Calu3 (cell line): ENCODE measurements at regions not wholly inside any gene's neighbourhood (a gene's known extent, or its start where the extent isn't known, plus 50 kb on each side); places are given as distances from the start of the nearest gene placed in this dataset.

ENCODE experiments used
- BruUV-seq: library from RNA; stranded (reverse); fragments of 400-500 nt; replicated peaks from 2 replicates; lab custom pipeline; 2021; lab: Mats Ljungman, UMichigan
- CTCF ChIA-PET: fragments of 300-600 bp; sonication (Branson Sonifier 250); formaldehyde crosslinking; loops from one replicate; lab custom pipeline; 2022; ENCODE audit warnings: antibody characterized with exemption; lab: Charles Lee
- DNase-seq: peaks from one replicate; pipeline ENCODE4 v3.0.0; 2022
- H3K27ac Mint-ChIP-seq: one replicate; pipeline ENCODE4 v1.8.0; 2022; ENCODE audit warnings: mixed read lengths; ENCODE audit not compliant: unreplicated experiment
- H3K27me3 Mint-ChIP-seq: one replicate; pipeline ENCODE4 v1.8.0; 2022; ENCODE audit warnings: mixed read lengths; ENCODE audit not compliant: unreplicated experiment
- H3K36me3 Mint-ChIP-seq: one replicate; pipeline ENCODE4 v1.8.0; 2022; ENCODE audit warnings: mild to moderate bottlenecking, moderate library complexity, mixed read lengths; ENCODE audit not compliant: insufficient read depth, unreplicated experiment
- H3K4me1 Mint-ChIP-seq: one replicate; pipeline ENCODE4 v1.8.0; 2022; ENCODE audit warnings: mild to moderate bottlenecking, low read depth, mixed read lengths; ENCODE audit not compliant: unreplicated experiment
- H3K4me3 Mint-ChIP-seq: one replicate; pipeline ENCODE4 v1.8.0; 2022; ENCODE audit warnings: mild to moderate bottlenecking, low read depth, moderate library complexity, mixed read lengths; ENCODE audit not compliant: unreplicated experiment
- H3K9me3 Mint-ChIP-seq: one replicate; pipeline ENCODE4 v1.8.0; 2022; ENCODE audit warnings: low read depth, mixed read lengths; ENCODE audit not compliant: unreplicated experiment
- intact Hi-C: fragments of 100-400 bp; cut with micrococcal nuclease; formaldehyde crosslinking; loops from one replicate; pipeline ENCODE4 v1.10.0; 2022; ENCODE audit not compliant: unreplicated experiment
- TF ChIP-seq, protein P1 (sequence below): fragments of 200-600 bp; IDR thresholded peaks from one replicate; pipeline ENCODE4 v1.8.0; 2022; ENCODE audit warnings: antibody characterized with exemption; ENCODE audit not compliant: unreplicated experiment

DNA sequence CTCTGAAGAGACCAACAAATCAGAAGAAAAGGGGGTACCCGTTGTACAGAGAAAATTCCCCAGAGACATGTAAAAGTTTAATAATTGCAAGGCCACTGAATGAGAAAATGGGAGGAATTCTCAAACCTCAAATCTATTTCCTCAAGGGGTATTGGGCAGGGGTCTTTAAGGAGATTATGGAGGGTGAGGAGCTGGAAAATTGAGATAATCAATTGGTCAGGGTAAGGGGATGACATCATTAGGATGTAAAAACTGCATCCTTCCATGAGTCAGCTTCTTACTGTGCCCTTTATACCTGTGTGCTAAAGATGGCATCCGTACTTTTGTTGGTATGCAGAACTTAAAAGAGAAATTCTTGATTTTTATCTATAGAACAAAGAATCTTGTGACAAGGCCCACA lies 641.5 kb downstream of the LRFN5 start:
- Mint-ChIP-seq H3K4me1 (no peaks in the 10 kb centered on the region), H3K36me3 (no peaks in the 10 kb centered on the region), H3K27me3 (no peaks in the 10 kb centered on the region), H3K4me3 (no peak overlapping the region), H3K9me3 (no peaks in the 10 kb centered on the region), H3K27ac (no peak overlapping the region)
- TF ChIP-seq, protein P1, sequence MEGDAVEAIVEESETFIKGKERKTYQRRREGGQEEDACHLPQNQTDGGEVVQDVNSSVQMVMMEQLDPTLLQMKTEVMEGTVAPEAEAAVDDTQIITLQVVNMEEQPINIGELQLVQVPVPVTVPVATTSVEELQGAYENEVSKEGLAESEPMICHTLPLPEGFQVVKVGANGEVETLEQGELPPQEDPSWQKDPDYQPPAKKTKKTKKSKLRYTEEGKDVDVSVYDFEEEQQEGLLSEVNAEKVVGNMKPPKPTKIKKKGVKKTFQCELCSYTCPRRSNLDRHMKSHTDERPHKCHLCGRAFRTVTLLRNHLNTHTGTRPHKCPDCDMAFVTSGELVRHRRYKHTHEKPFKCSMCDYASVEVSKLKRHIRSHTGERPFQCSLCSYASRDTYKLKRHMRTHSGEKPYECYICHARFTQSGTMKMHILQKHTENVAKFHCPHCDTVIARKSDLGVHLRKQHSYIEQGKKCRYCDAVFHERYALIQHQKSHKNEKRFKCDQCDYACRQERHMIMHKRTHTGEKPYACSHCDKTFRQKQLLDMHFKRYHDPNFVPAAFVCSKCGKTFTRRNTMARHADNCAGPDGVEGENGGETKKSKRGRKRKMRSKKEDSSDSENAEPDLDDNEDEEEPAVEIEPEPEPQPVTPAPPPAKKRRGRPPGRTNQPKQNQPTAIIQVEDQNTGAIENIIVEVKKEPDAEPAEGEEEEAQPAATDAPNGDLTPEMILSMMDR: no peak
- no peak for DNase-seq
- no TSS peak for BruUV-seq
- intact Hi-C loops: no loop called here
- CTCF ChIA-PET: no interaction called here

DNA sequence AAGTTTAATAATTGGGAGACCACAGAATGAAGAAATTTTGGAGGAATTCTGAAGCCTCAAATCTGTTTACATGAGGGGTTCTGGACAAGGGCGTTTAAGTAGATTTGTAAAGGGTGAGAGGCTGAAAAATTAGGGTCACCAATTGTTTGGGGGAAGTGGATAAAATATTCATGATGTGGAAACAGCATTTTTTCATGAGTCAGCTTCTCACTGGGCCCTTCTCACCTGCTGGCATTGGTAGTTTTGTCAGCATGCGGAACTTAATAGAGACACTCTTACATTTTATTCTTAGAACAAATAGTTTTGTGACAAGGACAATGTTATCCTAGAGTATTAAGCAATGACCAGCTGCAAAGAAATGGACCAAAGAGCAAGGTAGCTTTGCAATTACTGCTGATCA lies 634.4 kb downstream of the LRFN5 start:
- Mint-ChIP-seq H3K27ac (no peak overlapping the region), H3K4me3 (no peak overlapping the region), H3K9me3 (peaks cover 4% of the 10 kb centered on the region), H3K36me3 (no peaks in the 10 kb centered on the region), H3K4me1 (no peaks in the 10 kb centered on the region), H3K27me3 (no peaks in the 10 kb centered on the region)
- no TSS peak for BruUV-seq
- intact Hi-C loops: no loop called here
- CTCF ChIA-PET: no interaction called here
- DNase-seq: no peak
- TF ChIP-seq, protein P1: no peak

DNA sequence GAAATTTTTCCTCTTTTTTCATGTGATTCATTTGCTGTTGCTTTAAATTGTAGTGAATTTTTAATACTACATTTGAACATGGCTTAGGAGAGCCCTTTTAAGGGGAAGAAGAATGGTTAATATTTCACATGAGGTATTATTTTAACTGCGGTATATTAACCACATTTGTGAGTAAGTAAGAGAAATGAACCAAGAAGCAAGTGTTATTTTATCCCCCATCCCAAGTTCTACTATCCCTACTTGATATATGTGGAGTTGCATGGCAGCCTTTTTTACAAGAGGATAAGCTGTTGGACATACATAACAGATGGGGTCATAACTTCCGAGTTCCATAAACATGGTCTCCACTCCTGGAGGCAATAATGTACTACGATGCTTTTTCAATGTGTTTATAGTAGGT lies 623.3 kb downstream of the LRFN5 start:
- CTCF ChIA-PET: no interaction called here
- H3K27me3 Mint-ChIP-seq: no peaks in the 10 kb centered on the region
- TF ChIP-seq, protein P1: no peak
- no peak for DNase-seq
- H3K4me3 Mint-ChIP-seq: no peak overlapping the region
- intact Hi-C loops: no loop called here
- H3K9me3 Mint-ChIP-seq: peaks cover 3% of the 10 kb centered on the region
- no peak overlapping the region for H3K27ac Mint-ChIP-seq
- H3K36me3 Mint-ChIP-seq: no peaks in the 10 kb centered on the region
- BruUV-seq: no TSS peak
- no peaks in the 10 kb centered on the region for H3K4me1 Mint-ChIP-seq

DNA sequence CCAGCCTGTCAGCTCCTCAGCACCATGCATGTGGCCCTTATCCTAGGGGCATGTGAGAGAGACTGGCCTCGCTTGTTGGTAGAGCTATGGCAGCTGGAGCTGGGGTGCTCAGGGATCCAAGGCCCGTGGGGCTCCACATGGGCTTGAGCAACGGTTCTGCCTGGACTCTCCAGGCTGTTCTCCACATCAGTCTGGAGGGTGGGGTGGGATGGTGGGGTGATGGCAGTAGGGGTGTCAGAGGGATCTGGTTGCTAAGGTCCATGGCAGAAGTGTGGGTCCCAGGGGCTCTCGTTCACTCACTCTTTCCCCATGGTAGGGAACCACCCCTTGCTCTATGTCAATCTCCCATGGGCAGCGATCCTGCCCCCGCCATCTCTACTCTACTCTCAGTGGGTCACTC lies 622.6 kb downstream of the LRFN5 start:
- Mint-ChIP-seq H3K36me3 (no peaks in the 10 kb centered on the region), H3K9me3 (peaks cover 3% of the 10 kb centered on the region), H3K27ac (no peak overlapping the region), H3K4me1 (no peaks in the 10 kb centered on the region), H3K27me3 (no peaks in the 10 kb centered on the region), H3K4me3 (no peak overlapping the region)
- CTCF ChIA-PET: no interaction called here
- intact Hi-C loops: no loop called here
- TF ChIP-seq, protein P1: no peak
- BruUV-seq: no TSS peak
- no peak for DNase-seq
